ENCODE measurements at regions not wholly inside any gene's neighbourhood (a gene's known extent, or its start where the extent isn't known, plus 50 kb on each side); places are given as distances from the start of the nearest gene placed in this dataset.

GRCh38 chr10:113263056-113263455 is 289.8 kb upstream of the HABP2 start:
- H3K4me3 ChIP-seq (ENCODE audit: low read length) = no peak overlapping the region
- no peak for DNase-seq
- Mint-ChIP-seq H3K4me1 (peaks cover 7% of the 10 kb centered on the region), H3K4me3 (no peak overlapping the region), H3K9me3 (no peaks in the 10 kb centered on the region), H3K27ac (no peak overlapping the region), H3K36me3 (ENCODE audit: low read depth) (no peaks in the 10 kb centered on the region), H3K27me3 (ENCODE audit: insufficient read depth) (peaks cover 6% of the 10 kb centered on the region)
- H3K27ac ChIP-seq (ENCODE audit: low read depth, low read length) = no peak overlapping the region
- no peaks in the 10 kb centered on the region for H3K4me1 ChIP-seq (ENCODE audit: control insufficient read depth, insufficient read depth, low read length)
- H3K36me3 ChIP-seq (ENCODE audit: control insufficient read depth, insufficient read depth, low read length) = no peaks in the 10 kb centered on the region
- no peak overlapping the region for H3K9ac ChIP-seq (ENCODE audit: extremely low read depth, low read length, poor library complexity, severe bottlenecking)
- 80 to 83% methylated on average over 1 to 3 of the region's 3 CpGs for WGBS, 2 experiments (ENCODE audit: insufficient coverage in 1 of 2, insufficient read length in 1 of 2)
- no peaks in the 10 kb centered on the region for H3K27me3 ChIP-seq (ENCODE audit: control insufficient read depth, insufficient read depth, low read length, poor library complexity, severe bottlenecking)
- TF ChIP-seq, protein P1, sequence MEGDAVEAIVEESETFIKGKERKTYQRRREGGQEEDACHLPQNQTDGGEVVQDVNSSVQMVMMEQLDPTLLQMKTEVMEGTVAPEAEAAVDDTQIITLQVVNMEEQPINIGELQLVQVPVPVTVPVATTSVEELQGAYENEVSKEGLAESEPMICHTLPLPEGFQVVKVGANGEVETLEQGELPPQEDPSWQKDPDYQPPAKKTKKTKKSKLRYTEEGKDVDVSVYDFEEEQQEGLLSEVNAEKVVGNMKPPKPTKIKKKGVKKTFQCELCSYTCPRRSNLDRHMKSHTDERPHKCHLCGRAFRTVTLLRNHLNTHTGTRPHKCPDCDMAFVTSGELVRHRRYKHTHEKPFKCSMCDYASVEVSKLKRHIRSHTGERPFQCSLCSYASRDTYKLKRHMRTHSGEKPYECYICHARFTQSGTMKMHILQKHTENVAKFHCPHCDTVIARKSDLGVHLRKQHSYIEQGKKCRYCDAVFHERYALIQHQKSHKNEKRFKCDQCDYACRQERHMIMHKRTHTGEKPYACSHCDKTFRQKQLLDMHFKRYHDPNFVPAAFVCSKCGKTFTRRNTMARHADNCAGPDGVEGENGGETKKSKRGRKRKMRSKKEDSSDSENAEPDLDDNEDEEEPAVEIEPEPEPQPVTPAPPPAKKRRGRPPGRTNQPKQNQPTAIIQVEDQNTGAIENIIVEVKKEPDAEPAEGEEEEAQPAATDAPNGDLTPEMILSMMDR (conservative IDR thresholded peaks at IDR 0.05) = no peak
- H3K9me3 ChIP-seq (ENCODE audit: control insufficient read depth, low read length) = no peaks in the 10 kb centered on the region

GRCh38 chr10:113264333-113265131 is 288.3 kb upstream of the HABP2 start:
- no peaks in the 10 kb centered on the region for H3K4me1 ChIP-seq (ENCODE audit: control insufficient read depth, insufficient read depth, low read length)
- Mint-ChIP-seq H3K4me1 (peaks cover 7% of the 10 kb centered on the region), H3K9me3 (no peaks in the 10 kb centered on the region), H3K4me3 (no peak overlapping the region), H3K27ac (no peak overlapping the region), H3K27me3 (ENCODE audit: insufficient read depth) (peaks cover 7% of the 10 kb centered on the region), H3K36me3 (ENCODE audit: low read depth) (no peaks in the 10 kb centered on the region)
- TF ChIP-seq, protein P1 (conservative IDR thresholded peaks at IDR 0.05) = no peak
- WGBS, 2 experiments (ENCODE audit: insufficient coverage in 1 of 2, insufficient read length in 1 of 2) = 78 to 79% methylated on average over 9 to 11 of the region's 11 CpGs
- DNase-seq = no peak
- no peak overlapping the region for H3K4me3 ChIP-seq (ENCODE audit: low read length)
- no peaks in the 10 kb centered on the region for H3K27me3 ChIP-seq (ENCODE audit: control insufficient read depth, insufficient read depth, low read length, poor library complexity, severe bottlenecking)
- H3K36me3 ChIP-seq (ENCODE audit: control insufficient read depth, insufficient read depth, low read length) = no peaks in the 10 kb centered on the region
- no peak overlapping the region for H3K27ac ChIP-seq (ENCODE audit: low read depth, low read length)
- H3K9ac ChIP-seq (ENCODE audit: extremely low read depth, low read length, poor library complexity, severe bottlenecking) = no peak overlapping the region
- no peaks in the 10 kb centered on the region for H3K9me3 ChIP-seq (ENCODE audit: control insufficient read depth, low read length)

GRCh38 chr10:113266147-113266546 is 286.7 kb upstream of the HABP2 start:
- no peak overlapping the region for H3K27ac Mint-ChIP-seq
- no peak overlapping the region for H3K27ac ChIP-seq (ENCODE audit: low read depth, low read length)
- H3K36me3 Mint-ChIP-seq (ENCODE audit: low read depth) = no peaks in the 10 kb centered on the region
- TF ChIP-seq, protein P1 (conservative IDR thresholded peaks at IDR 0.05) = no peak
- H3K9me3 ChIP-seq (ENCODE audit: control insufficient read depth, low read length) = no peaks in the 10 kb centered on the region
- no peak overlapping the region for H3K4me3 Mint-ChIP-seq
- H3K9ac ChIP-seq (ENCODE audit: extremely low read depth, low read length, poor library complexity, severe bottlenecking) = no peak overlapping the region
- H3K36me3 ChIP-seq (ENCODE audit: control insufficient read depth, insufficient read depth, low read length) = no peaks in the 10 kb centered on the region
- DNase-seq = no peak
- H3K27me3 ChIP-seq (ENCODE audit: control insufficient read depth, insufficient read depth, low read length, poor library complexity, severe bottlenecking) = no peaks in the 10 kb centered on the region
- no peak overlapping the region for H3K4me3 ChIP-seq (ENCODE audit: low read length)
- no peaks in the 10 kb centered on the region for H3K9me3 Mint-ChIP-seq
- 84 to 100% methylated on average over 1 to 3 of the region's 4 CpGs for WGBS, 2 experiments (ENCODE audit: insufficient coverage in 1 of 2, insufficient read length in 1 of 2)
- no peaks in the 10 kb centered on the region for H3K4me1 ChIP-seq (ENCODE audit: control insufficient read depth, insufficient read depth, low read length)
- peaks cover 7% of the 10 kb centered on the region for H3K27me3 Mint-ChIP-seq (ENCODE audit: insufficient read depth)
- H3K4me1 Mint-ChIP-seq = peaks cover 7% of the 10 kb centered on the region
